ENCODE measurements at regions not wholly inside any gene's neighbourhood (a gene's known extent, or its start where the extent isn't known, plus 50 kb on each side); places are given as distances from the start of the nearest gene placed in this dataset.
"Not testable (repeated sequence)": the region's sequence is repeated elsewhere in the genome, so short reads cannot be mapped to it uniquely, and the experiment has no call there.

DNA sequence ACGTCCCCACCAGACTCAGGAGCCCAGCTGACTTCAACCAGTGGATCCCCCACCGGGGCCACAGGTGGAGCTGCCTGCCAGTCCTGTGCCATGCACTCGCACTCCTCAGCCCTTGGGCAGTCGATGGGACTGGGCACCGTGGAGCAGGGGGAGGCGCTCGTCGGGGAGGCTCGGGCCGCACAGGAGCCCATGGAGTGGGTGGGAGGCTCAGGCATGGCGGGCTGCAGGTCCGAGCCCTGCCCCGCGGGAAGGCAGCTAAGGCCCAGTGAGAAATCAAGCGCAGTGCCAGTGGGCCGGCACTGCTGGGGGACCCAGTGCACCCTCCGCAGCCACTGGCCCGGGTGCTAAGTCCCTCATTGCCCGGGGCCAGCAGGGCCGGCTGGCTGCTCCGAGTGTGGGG, 52.3 kb upstream of the LRRC30 start:
- intact Hi-C loops (cut with DNase I) = loop anchor here (5.0 kb wide), 1 partner anchor 256 kb away; no protein-coding TSS in a partner anchor

GRCh38 chr18:7177116-7177744, 53.7 kb upstream of the LRRC30 start:
- DNase-seq (ENCODE audit: missing footprints) (no peak), ATAC-seq (peak; percentile 81)
- intact Hi-C loops (cut with DNase I) = loop anchor here (5.0 kb wide), 1 partner anchor 255 kb away; no protein-coding TSS in a partner anchor

More for the DNA sequence above, 52.3 kb upstream of the LRRC30 start:
- not testable (repeated sequence) for DNase-seq (ENCODE audit: missing footprints); ATAC-seq

DNA sequence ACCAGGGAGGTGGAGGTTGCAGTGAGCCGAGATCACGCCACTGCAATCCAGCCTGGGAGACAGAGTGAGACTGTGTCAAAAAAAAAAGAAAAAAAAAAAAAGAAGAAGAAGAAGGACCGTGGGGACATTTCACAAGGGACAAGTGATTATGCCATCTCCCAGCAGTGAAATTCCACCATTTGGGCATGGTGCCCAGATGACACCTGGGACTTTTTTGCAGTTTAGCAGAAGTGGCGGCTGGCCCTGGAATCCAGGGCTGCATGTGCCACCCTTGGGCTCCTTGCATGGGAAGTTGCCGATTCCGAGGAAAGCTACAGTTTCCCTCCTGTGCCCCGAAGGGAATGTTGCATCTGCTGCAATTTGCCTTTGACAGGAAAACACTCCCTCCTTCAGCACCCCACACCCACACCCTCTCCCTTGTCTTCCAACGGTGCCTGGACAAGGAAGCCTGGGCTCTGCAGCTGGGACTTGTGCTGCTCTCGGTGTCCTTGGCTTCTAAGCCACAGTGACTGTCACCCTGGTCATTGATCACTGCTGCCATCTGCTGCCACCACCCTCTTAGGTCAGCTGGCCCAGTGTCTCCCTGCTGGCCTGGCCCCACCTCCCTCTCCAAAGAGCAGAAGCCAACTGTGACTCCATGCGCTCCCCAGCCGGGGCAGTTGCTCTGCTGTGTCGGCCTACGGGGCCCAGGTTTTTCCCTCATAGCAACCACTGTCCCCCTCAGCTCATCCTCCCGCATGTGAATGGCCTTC, 56.4 kb upstream of the LRRC30 start:
- ATAC-seq (peak; percentile 20), DNase-seq (ENCODE audit: missing footprints) (no peak)
- intact Hi-C loops (cut with DNase I) = loop anchor here (5.0 kb wide), 1 partner anchor 252 kb away; no protein-coding TSS in a partner anchor

- intact Hi-C loops (cut with DNase I) = no loop called here
- no peak for DNase-seq (ENCODE audit: missing footprints)
- no peak for ATAC-seq
Measured at GRCh38 chr18:7173216-7173615, 55.6 kb upstream of the LAMA1 start.

DNA sequence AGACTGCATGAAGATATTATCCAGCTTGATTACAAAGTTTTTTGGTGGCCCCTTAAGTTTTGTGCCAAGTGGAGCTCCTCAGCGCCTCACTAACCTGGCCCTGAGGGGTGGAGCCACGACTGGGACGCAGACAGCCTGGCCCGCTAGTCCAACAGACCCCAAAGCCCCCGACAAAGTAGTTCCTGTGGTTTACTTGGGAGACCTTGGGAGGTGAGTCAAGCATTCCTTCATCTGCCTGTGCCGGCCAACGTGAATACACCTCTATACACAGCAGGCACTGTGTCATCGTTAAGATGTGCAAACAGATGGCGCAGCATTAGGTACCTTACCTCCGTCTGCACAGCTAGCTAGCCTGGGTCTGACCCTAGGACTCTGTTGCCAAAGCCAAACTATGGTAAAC, 55.0 kb upstream of the LAMA1 start:
- no peak for ATAC-seq
- intact Hi-C loops (cut with DNase I) = no loop called here
- DNase-seq (ENCODE audit: missing footprints) = no peak

- intact Hi-C loops (cut with DNase I) = no loop called here
- no peak for ATAC-seq
- DNase-seq (ENCODE audit: missing footprints) = no peak
Measured at GRCh38 chr18:7170292-7170691, 52.7 kb upstream of the LAMA1 start.

- intact Hi-C loops (cut with DNase I) = no loop called here
- ATAC-seq (no peak), DNase-seq (ENCODE audit: missing footprints) (no peak)
Measured at GRCh38 chr18:7169601-7170000, 52.0 kb upstream of the LAMA1 start.

GRCh38 chr18:7168408-7168807, 50.8 kb upstream of the LAMA1 start:
- DNase-seq (ENCODE audit: missing footprints) = no peak
- intact Hi-C loops (cut with DNase I) = no loop called here
- no peak for ATAC-seq
